ENCODE measurements at regions not wholly inside any gene's neighbourhood (a gene's known extent, or its start where the extent isn't known, plus 50 kb on each side); places are given as distances from the start of the nearest gene placed in this dataset.

GRCh38 chr1:99527078-99527477 lies 118.8 kb upstream of the PALMD start:
- H3K4me3 ChIP-seq = no peak overlapping the region
- H3K27ac ChIP-seq = no peak overlapping the region
- no peaks in the 10 kb centered on the region for H3K4me1 ChIP-seq
- H3K27me3 ChIP-seq = no peaks in the 10 kb centered on the region
- intact Hi-C loops (cut with DNase I) = no loop called here
- H3K36me3 ChIP-seq = no peaks in the 10 kb centered on the region
- DNase-seq (ENCODE audit: low spot score in 2 of 2) = no peak
- TF ChIP-seq, protein P1, sequence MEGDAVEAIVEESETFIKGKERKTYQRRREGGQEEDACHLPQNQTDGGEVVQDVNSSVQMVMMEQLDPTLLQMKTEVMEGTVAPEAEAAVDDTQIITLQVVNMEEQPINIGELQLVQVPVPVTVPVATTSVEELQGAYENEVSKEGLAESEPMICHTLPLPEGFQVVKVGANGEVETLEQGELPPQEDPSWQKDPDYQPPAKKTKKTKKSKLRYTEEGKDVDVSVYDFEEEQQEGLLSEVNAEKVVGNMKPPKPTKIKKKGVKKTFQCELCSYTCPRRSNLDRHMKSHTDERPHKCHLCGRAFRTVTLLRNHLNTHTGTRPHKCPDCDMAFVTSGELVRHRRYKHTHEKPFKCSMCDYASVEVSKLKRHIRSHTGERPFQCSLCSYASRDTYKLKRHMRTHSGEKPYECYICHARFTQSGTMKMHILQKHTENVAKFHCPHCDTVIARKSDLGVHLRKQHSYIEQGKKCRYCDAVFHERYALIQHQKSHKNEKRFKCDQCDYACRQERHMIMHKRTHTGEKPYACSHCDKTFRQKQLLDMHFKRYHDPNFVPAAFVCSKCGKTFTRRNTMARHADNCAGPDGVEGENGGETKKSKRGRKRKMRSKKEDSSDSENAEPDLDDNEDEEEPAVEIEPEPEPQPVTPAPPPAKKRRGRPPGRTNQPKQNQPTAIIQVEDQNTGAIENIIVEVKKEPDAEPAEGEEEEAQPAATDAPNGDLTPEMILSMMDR (IDR thresholded peaks at IDR 0.05) = no peak
- no peaks in the 10 kb centered on the region for H3K9me3 ChIP-seq

DNA sequence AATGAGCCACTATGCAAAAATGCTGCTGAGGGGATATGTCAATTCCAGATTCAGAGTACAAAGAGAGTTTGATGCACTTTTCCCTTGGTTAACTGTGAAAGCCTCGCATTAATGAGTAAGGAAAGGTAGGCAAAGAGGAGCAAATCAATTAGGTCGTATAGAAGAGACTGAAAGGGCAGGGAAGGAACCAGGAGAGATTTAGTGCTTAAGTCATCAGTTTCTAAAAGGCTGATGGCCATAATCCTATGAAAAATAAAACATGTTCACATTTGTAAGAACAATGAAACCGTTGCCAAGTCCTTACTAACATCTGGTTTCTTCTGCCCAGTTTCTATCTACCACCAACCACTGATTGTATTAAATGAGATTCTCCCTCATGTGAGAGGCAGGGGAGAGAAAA lies 118.4 kb upstream of the PALMD start:
- H3K9me3 ChIP-seq = no peaks in the 10 kb centered on the region
- no peak for DNase-seq (ENCODE audit: low spot score in 2 of 2)
- no peaks in the 10 kb centered on the region for H3K27me3 ChIP-seq
- TF ChIP-seq, protein P1 (IDR thresholded peaks at IDR 0.05) = no peak
- intact Hi-C loops (cut with DNase I) = no loop called here
- H3K27ac ChIP-seq = no peak overlapping the region
- no peak overlapping the region for H3K4me3 ChIP-seq
- no peaks in the 10 kb centered on the region for H3K4me1 ChIP-seq
- H3K36me3 ChIP-seq = no peaks in the 10 kb centered on the region

- Histone ChIP-seq H3K4me3 (no peak overlapping the region), H3K9me3 (no peaks in the 10 kb centered on the region), H3K36me3 (no peaks in the 10 kb centered on the region), H3K27me3 (no peaks in the 10 kb centered on the region), H3K27ac (no peak overlapping the region), H3K4me1 (no peaks in the 10 kb centered on the region)
- TF ChIP-seq, protein P1 (IDR thresholded peaks at IDR 0.05) = no peak
- no peak for DNase-seq (ENCODE audit: low spot score in 2 of 2)
- intact Hi-C loops (cut with DNase I) = no loop called here
Measured at GRCh38 chr1:99529002-99529401, 116.9 kb upstream of the PALMD start.

- TF ChIP-seq, protein P1 (IDR thresholded peaks at IDR 0.05) = no peak
- Histone ChIP-seq H3K9me3 (no peaks in the 10 kb centered on the region), H3K27ac (no peak overlapping the region), H3K4me3 (no peak overlapping the region), H3K4me1 (no peaks in the 10 kb centered on the region), H3K36me3 (no peaks in the 10 kb centered on the region), H3K27me3 (no peaks in the 10 kb centered on the region)
- no peak for DNase-seq (ENCODE audit: low spot score in 2 of 2)
- intact Hi-C loops (cut with DNase I) = no loop called here
Measured at GRCh38 chr1:99531578-99532275, 114.2 kb upstream of the PALMD start.

GRCh38 chr1:99532276-99532580 lies 113.7 kb upstream of the PALMD start:
- TF ChIP-seq, protein P1 (IDR thresholded peaks at IDR 0.05) = no peak
- Histone ChIP-seq H3K9me3 (no peaks in the 10 kb centered on the region), H3K27me3 (no peaks in the 10 kb centered on the region), H3K4me1 (no peaks in the 10 kb centered on the region), H3K27ac (no peak overlapping the region), H3K36me3 (no peaks in the 10 kb centered on the region), H3K4me3 (no peak overlapping the region)
- no peak for DNase-seq (ENCODE audit: low spot score in 2 of 2)
- intact Hi-C loops (cut with DNase I) = no loop called here

Measured in ascending aorta (tissue), 2 donors.